Thoracic aorta (tissue), 2 donors: ENCODE measurements at regions not wholly inside any gene's neighbourhood (a gene's known extent, or its start where the extent isn't known, plus 50 kb on each side); places are given as distances from the start of the nearest gene placed in this dataset.

Experiments used
- ATAC-seq: fragments of 150-250 bp; one replicate; pipeline ENCODE4 v1.8.0; 2017; ENCODE audit warnings: low read depth; ENCODE audit not compliant: insufficient number of reproducible peaks, low FRiP score
- DNase-seq: peaks from one replicate; pipeline ENCODE4 v3.0.0-alpha.2; 2020; ENCODE audit warnings: low spot score
- H3K27ac ChIP-seq, 2 donors: fragments of 200-600 bp; sonication (generic); 1 replicate in 1 of 2; 2 replicates in 1 of 2; pipeline ENCODE4 v1.5.1; 2016; ENCODE audit warnings: mild to moderate bottlenecking in 2 of 2, moderate library complexity in 2 of 2
- H3K27me3 ChIP-seq: fragments of 200-600 bp; sonication (generic); replicated peaks from 2 replicates; pipeline ENCODE4 v1.6.0; 2016; ENCODE audit warnings: mild to moderate bottlenecking; ENCODE audit not compliant: insufficient read depth
- H3K36me3 ChIP-seq: fragments of 200-600 bp; sonication (generic); one replicate; pipeline ENCODE4 v1.5.1; 2016
- H3K4me1 ChIP-seq, 2 donors: fragments of 200-600 bp; sonication (generic); 1 replicate in 1 of 2; 2 replicates in 1 of 2; pipeline versions ENCODE4 v1.5.1 to v1.6.0; 2016; ENCODE audit warnings: low read depth in 2 of 2, mild to moderate bottlenecking in 1 of 2; ENCODE audit not compliant: control insufficient read depth in 1 of 2
- H3K4me3 ChIP-seq: fragments of 200-600 bp; sonication (generic); 2 replicates; pipeline ENCODE4 v1.5.1; 2016; ENCODE audit warnings: mild to moderate bottlenecking
- H3K9me3 ChIP-seq: fragments of 200-600 bp; sonication (generic); 2 replicates; pipeline ENCODE4 v1.5.1; 2016
- CTCF ChIP-seq: fragments of 200-600 bp; sonication (generic); IDR thresholded peaks from one replicate; pipeline ENCODE4 v1.5.1; 2019; ENCODE audit warnings: antibody characterized with exemption

DNA sequence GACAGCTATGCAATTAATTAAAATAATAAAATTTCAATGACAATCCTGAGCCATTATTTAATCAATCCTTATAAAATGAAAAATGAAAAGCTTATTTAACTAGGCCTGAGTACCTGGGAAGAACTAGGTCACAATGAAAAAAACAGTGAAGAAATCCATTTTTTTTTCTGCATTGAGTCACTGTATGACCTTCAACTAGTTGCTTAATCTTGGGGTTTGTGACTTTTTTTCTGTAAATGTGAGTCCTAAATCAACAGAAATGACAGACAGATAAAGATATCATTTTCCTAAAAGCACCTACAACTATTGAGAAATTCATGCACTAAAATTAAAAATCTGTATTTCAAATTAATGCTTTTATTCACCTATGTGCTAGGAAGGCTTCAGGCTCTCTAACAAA lies 96.8 kb downstream of the TMEM26 start:
- no peaks in the 10 kb centered on the region for H3K9me3 ChIP-seq
- no peaks in the 10 kb centered on the region for H3K27me3 ChIP-seq
- TF ChIP-seq CTCF: no peak
- no peak for DNase-seq
- no peaks in the 10 kb centered on the region for H3K36me3 ChIP-seq
- H3K27ac ChIP-seq: no peak overlapping the region
- ATAC-seq: no peak
- no peaks in the 10 kb centered on the region for H3K4me1 ChIP-seq
- H3K4me3 ChIP-seq: no peak overlapping the region

GRCh38 chr10:61355211-61355610 lies 98.0 kb downstream of the TMEM26 start:
- Histone ChIP-seq H3K36me3 (no peaks in the 10 kb centered on the region), H3K4me1 (no peaks in the 10 kb centered on the region), H3K27me3 (no peaks in the 10 kb centered on the region), H3K27ac (no peak overlapping the region), H3K4me3 (no peak overlapping the region), H3K9me3 (no peaks in the 10 kb centered on the region)
- ATAC-seq (no peak), DNase-seq (no peak)
- TF ChIP-seq CTCF: no peak

- H3K27me3 ChIP-seq: no peaks in the 10 kb centered on the region
- ATAC-seq (no peak), DNase-seq (no peak)
- H3K9me3 ChIP-seq: no peaks in the 10 kb centered on the region
- H3K36me3 ChIP-seq: no peaks in the 10 kb centered on the region
- H3K27ac ChIP-seq: no peak overlapping the region
- no peaks in the 10 kb centered on the region for H3K4me1 ChIP-seq
- TF ChIP-seq CTCF: no peak
- no peak overlapping the region for H3K4me3 ChIP-seq
Measured at GRCh38 chr10:61354401-61354975, 98.7 kb downstream of the TMEM26 start.

DNA sequence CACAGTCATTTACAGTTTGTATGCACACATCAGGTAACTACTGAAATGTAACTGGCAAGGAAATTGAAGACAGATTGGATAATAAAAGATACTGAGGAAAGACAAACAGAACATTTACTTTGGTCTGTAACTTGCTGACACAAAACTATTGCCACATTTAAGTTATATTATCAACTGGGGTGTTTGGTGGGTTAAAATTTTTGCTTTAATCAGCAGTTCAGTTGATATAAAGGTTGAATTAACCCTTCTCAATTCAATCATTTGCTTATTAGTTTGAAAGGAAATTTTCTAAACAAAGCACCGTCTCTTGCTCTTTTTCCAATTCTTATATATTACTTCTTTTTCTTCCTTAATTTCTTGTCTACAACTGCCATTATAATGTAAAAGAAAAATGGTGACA lies 102.4 kb downstream of the TMEM26 start:
- Histone ChIP-seq H3K4me1 (no peaks in the 10 kb centered on the region), H3K9me3 (no peaks in the 10 kb centered on the region), H3K4me3 (no peak overlapping the region), H3K27ac (no peak overlapping the region), H3K36me3 (no peaks in the 10 kb centered on the region), H3K27me3 (no peaks in the 10 kb centered on the region)
- no peak for DNase-seq
- TF ChIP-seq CTCF: no peak
- ATAC-seq: no peak

DNA sequence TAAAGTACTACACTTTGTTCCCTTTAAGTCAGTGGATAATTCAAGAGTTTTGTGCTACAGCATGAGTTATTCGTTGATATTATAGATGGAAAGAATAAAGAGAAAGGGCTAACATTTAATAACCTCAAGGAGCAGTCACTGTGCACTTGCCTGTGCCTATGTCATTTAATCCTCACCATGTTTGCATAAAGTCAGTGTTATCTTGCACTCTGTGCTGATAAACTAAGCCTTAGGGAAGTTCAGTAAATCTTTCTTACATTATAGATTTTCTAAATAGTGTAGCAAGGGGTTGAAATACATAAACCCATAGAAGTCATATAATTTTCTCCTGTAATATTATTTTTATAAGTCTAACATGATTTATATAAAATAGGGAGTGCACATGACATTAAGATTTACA lies 103.1 kb downstream of the TMEM26 start:
- Histone ChIP-seq H3K4me3 (no peak overlapping the region), H3K4me1 (no peaks in the 10 kb centered on the region), H3K27ac (no peak overlapping the region), H3K9me3 (no peaks in the 10 kb centered on the region), H3K36me3 (no peaks in the 10 kb centered on the region), H3K27me3 (no peaks in the 10 kb centered on the region)
- no peak for TF ChIP-seq CTCF
- ATAC-seq (no peak), DNase-seq (no peak)
